HG03565 (cell line): ENCODE measurements at regions not wholly inside any gene's neighbourhood (a gene's known extent, or its start where the extent isn't known, plus 50 kb on each side); places are given as distances from the start of the nearest gene placed in this dataset.
A peak's percentile ranks its signal among the peaks of the same experiment; 100 is the strongest.

Source experiments
- ATAC-seq: cut with Tn5 transposase; IDR thresholded peaks from one replicate; pipeline ENCODE4 v1.9.1; 2021; ENCODE audit warnings: mild to moderate bottlenecking, moderate library complexity; ENCODE audit not compliant: unreplicated experiment

- no peak for ATAC-seq
Observed at GRCh38 chr1:187871177-187871845, 1042.6 kb downstream of the PLA2G4A start.

- no peak for ATAC-seq
Observed at GRCh38 chr1:187872550-187872949, 1043.8 kb downstream of the PLA2G4A start.

GRCh38 chr1:187873126-187873525 lies 1044.4 kb downstream of the PLA2G4A start:
- no peak for ATAC-seq

GRCh38 chr1:187876775-187877174 lies 1048.0 kb downstream of the PLA2G4A start:
- peak; percentile 67 for ATAC-seq

GRCh38 chr1:187877220-187877619 lies 1048.5 kb downstream of the PLA2G4A start:
- no peak for ATAC-seq

GRCh38 chr1:187878883-187879282 lies 1050.1 kb downstream of the PLA2G4A start:
- no peak for ATAC-seq

GRCh38 chr1:187883356-187883755 lies 1054.6 kb downstream of the PLA2G4A start:
- no peak for ATAC-seq

GRCh38 chr1:187891993-187892682 lies 1063.4 kb downstream of the PLA2G4A start:
- no peak for ATAC-seq

GRCh38 chr1:187892683-187893039 lies 1063.9 kb downstream of the PLA2G4A start:
- no peak for ATAC-seq

- no peak for ATAC-seq
Observed at GRCh38 chr1:187893471-187893870, 1064.7 kb downstream of the PLA2G4A start.

- no peak for ATAC-seq
Observed at GRCh38 chr1:187894349-187894748, 1065.6 kb downstream of the PLA2G4A start.

- ATAC-seq, result no peak
Observed at GRCh38 chr1:187903223-187903622, 1074.5 kb downstream of the PLA2G4A start.

- no peak for ATAC-seq
Observed at GRCh38 chr1:187909382-187909781, 1080.6 kb downstream of the PLA2G4A start.

GRCh38 chr1:187911820-187912219 lies 1083.1 kb downstream of the PLA2G4A start:
- no peak for ATAC-seq

GRCh38 chr1:187920976-187921375 lies 1092.2 kb downstream of the PLA2G4A start:
- no peak for ATAC-seq

GRCh38 chr1:187921426-187921825 lies 1092.7 kb downstream of the PLA2G4A start:
- no peak for ATAC-seq

GRCh38 chr1:187922255-187922654 lies 1093.5 kb downstream of the PLA2G4A start:
- ATAC-seq, result no peak

GRCh38 chr1:187924252-187924651 lies 1095.5 kb downstream of the PLA2G4A start:
- no peak for ATAC-seq

- no peak for ATAC-seq
Observed at GRCh38 chr1:187928288-187928687, 1099.5 kb downstream of the PLA2G4A start.

- ATAC-seq, result no peak
Observed at GRCh38 chr1:187928696-187929095, 1099.9 kb downstream of the PLA2G4A start.

GRCh38 chr1:187931776-187932175 lies 1103.0 kb downstream of the PLA2G4A start:
- ATAC-seq, result no peak

- no peak for ATAC-seq
Observed at GRCh38 chr1:187933562-187934419, 1105.0 kb downstream of the PLA2G4A start.
